ENCODE measurements at regions not wholly inside any gene's neighbourhood (a gene's known extent, or its start where the extent isn't known, plus 50 kb on each side); places are given as distances from the start of the nearest gene placed in this dataset.

DNA sequence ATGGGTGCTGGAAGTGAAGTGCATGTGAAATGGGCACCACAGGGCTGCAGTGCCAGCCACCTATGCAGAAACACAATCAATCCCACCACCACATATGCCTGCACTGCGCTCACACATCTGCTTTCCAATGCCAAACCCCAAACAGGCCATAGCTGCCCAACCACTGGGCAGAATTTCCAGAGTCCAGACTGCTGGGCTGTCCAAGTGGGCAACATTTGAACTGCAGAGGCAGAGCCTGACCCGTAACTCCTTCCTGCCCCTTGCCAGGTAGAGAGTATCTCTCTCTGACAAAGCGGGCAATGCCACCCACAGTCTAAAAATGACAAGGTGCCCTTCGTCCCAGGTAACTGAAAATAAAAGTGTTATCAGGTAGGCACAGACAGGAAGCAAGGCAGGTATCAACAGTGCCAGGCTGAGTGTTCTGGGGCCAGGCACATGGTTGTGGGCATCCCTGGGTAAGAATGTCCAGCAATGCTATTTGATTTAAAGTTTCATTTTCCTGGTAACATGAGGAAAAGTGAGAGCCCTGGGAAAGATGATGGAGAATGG lies 79.5 kb downstream of the FOXA2 start:
- DNase-seq (ENCODE audit: low spot score): no peak

DNA sequence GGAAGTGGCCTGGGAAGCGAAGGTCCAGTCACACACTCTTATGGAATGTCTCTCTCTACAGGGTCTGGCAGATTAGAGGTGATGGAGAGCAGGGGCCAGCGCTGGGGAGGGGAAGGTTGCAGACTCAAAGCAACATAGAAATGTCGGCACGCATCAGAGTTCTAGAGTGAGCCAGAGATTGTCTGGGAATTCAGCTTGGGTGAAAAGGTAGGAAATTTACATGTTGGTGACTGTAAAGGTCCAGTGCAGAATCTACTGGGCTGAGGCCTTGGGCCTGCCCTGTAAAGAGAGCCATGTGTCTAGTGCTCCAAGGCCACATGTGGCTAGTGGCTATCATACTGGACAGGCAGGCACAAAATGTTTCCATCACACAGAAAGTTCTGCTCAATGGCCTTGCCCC lies 80.8 kb downstream of the FOXA2 start:
- no peak for DNase-seq (ENCODE audit: low spot score)

DNA sequence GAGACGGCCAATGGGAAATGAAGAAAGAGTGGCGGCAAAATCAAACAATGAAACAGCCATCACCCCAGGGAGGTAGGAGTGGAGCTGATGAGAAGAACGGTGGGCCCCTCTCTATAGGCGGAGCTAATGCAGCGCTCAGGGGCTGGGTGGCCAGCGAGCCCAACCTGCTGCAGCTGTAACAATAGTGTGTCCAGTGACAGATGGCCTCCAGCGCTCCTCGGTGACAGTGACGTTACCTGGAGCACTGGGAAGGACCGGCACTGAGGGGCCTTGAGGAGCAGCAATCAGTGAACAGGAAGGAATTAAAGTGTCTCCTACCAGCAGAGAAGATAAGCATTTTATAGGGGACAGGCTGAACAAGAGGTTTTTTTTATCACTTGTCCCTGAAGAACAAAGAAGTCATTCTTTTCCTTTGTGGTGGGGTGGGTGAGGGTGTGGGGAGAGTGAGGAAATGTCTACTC lies 81.6 kb downstream of the FOXA2 start:
- no peak for DNase-seq (ENCODE audit: low spot score)

DNA sequence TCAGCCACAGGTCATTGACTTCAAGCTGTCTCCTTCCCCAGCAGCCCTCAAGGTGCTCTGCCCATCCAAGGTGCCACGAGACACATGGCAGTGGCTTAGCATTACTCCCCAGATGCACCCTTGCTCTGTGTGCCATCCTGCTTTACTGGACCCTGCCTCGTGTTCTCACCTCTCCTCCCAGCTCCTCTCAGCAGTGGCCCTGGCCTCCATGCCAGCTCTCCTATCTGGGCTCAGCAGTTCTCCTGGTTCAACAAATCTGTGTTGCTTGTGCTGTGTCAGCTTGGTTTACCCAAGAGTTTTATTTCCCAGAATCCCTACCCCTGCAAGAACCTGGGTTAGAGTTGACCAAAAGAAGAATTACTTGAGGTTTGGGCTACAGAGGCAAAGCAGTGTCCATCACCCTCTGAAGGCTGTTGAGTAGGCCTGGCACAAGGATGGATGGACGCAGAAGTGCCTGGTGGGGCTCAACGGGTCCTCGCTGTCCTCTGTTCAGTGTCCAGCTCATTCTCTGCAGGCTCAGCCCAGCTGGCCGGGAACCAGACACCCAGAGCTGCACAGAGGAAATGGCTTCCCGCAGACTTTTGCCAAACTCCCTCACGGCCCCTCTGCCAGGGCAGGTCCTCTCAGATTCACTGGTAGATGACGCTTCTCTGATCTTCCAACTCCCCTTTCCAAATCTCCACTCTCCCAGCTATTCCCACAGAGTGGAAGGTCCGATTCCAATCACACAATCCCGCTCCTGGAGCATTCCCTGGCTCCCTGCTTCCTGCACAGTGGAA lies 82.6 kb downstream of the FOXA2 start:
- no peak for DNase-seq (ENCODE audit: low spot score)

DNA sequence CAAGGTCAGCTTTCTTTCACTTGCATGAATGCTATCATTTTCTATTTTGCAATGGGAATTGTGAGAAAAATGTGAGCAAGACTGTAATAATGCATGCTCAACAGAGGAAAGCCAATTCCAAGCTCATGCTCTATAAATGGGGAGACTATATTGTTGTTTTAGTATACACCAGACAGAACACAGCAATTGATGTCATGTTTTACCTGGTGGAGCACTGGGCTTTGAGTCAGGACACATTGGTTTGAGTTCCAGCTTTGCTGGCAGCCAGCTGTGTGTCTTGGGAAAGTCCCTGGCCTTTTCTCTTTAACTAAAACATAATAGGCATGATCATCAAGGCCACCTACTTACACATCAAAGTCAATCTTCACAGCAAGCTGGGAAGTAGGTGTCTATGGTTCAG lies 83.3 kb downstream of the FOXA2 start:
- no peak for DNase-seq (ENCODE audit: low spot score)

DNA sequence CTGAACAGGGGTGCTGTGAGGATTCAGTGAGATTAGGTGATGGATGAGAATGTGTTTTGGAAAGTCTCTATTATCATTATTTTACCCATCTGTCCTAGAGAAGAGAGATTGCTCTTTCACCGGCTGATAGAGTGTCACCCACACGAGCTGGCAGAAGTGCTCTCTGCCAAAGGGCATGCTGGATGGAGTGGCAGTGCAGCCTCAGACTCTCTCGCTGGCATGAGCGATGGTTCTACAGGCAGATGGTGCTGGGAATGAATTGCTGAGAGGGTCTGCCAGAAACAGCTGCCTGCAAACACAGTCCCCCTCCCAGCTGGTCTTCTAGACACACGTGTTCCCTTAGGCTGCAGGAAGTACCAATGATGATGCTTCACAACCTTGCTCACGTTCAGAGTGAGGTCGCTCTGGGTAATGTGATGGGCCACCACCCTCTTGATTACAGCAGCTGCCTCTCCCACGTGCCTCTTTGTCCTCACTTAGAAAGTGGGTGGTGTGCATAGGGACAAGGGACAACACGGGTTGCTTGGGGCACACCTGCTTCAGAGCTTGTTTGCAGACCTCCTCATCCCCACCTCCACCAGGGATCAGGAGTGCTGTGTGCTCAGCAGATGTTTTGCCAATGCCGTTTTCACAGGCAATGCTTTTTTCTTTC lies 84.7 kb downstream of the FOXA2 start:
- DNase-seq (ENCODE audit: low spot score): no peak

DNA sequence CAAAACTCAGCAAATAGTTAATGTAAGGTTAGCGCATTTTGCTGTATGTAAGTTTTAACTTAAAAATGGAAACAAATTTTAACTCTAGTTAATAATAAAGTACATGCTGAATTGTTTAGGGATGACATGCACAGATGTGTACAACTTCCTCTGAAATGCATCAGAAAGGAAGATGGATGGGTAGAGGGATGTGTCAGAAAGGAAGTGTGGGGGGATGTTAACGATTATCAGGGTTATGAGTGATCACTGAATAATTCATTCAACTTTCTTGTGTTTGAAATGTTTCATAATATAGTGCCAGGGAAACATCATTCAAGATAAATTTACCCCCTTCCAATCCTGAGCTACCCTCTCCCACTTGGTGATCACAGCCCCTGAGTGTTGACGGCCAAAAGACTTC lies 87.6 kb downstream of the FOXA2 start:
- no peak for DNase-seq (ENCODE audit: low spot score)

DNA sequence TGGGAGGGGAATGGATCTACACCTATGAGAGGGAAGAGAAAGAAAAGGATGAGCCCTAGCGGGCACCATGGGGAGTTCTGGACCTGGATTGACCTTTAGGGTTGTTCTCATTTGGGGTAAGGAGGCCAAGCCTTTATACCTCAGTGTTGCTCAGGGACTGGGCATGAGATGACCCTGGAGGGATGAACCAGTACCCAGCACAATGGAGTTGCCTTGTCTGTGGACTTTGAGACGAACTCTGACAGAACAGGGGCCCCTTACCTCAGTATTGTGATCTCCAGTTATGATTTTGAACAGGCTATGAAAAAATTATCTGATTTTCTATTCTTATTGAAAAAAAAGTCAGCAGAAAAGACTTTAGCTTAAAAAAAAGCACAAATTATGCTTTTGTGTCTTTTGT lies 88.6 kb downstream of the FOXA2 start:
- no peak for DNase-seq (ENCODE audit: low spot score)

DNA sequence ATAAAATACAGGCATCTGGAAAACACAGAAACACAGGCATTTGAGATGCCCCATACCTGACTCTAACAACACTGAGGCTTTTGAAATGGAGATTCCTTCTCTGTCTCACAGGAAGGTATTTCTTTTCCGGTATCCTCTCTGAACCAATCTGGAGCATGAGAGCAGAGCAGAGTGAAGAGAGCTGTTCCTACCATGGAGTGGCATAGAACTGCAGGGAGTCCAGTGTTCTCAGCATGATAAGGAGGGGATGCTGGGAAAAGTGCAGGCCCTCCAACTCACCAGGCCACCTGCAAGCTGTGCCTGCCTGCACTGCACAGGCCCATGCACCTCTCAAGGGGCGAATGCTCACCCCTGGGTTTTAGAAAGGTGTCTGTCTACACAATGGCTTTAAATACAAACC lies 89.2 kb downstream of the FOXA2 start:
- DNase-seq (ENCODE audit: low spot score): no peak

DNA sequence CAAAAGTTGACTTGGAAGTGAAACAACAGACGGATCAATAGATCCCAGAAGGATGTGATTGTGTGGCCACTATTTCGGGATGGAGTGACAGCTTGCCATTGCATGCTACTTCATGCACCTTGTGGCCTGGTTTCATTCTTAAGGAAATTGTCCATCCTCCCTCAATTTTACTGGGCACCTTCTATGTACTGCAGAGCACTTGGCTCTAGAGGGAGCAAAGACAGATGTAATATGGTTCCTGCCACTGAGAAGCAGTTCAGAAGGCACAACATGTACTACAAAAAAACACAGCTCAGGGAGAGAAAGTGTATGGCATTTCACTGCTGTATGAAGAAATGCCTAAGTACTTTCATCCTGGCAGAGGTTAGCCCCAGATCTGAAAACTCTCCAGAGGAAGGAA lies 91.9 kb downstream of the FOXA2 start:
- no peak for DNase-seq (ENCODE audit: low spot score)

DNA sequence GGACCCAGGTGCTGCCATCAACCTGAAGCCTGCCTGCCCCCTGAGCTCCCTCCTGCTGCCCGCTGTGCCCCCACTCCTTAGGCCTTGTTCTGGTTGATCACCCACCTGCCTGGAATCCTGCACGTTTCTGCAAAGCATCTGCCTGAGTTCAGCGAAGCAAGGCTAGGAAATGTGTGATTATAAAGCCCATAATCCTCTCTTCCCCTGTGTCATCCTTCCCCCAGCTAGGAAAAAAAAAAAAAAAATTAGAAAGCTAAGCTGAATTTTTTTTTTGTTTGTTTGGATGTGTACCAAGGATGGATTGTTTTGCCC lies 93.2 kb downstream of the FOXA2 start:
- DNase-seq (ENCODE audit: low spot score): no peak

DNA sequence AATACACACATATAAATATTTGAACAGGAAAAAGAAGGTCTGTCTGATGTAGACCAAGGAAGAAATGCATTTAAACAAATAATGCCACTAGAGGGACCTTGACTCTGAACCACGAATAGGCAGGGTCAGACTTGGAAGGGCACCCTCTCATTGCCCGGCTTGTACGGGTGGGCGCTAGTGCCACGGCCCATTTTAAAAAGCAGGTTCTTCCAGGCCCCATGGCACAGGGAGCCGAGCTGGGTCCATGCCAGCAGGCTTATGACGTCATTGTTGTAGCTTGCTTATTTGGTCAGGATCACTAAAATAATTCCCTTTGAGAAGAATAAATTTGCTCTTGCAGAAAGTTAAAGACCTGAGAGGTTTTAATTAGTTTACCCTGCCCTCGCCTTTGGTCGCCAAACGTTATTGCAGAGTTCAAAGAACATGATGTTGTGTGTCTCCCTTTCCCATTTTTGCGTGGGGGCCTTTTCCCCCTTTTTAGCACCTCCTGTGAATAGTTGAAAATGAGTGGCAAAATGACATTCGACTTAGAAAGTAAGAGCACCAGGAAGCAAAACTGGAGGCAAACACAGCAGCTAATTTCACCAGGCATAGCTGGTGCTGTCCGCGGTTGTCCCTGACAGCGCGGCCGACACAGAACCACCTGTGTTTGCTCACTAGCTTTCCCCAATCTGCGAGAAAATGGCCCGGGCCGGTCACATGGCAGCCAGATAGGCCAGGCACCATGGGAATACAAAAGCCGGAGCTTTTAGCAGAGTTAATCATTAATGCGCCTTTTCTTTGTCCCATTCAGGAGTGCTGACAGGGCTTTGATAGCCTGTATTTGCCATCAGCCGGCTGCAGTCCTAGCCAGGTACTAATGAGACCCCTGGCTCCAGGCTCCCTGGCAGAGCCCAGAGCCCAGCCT lies 93.8 kb downstream of the FOXA2 start:
- peak; percentile 49 for DNase-seq (ENCODE audit: low spot score)

DNA sequence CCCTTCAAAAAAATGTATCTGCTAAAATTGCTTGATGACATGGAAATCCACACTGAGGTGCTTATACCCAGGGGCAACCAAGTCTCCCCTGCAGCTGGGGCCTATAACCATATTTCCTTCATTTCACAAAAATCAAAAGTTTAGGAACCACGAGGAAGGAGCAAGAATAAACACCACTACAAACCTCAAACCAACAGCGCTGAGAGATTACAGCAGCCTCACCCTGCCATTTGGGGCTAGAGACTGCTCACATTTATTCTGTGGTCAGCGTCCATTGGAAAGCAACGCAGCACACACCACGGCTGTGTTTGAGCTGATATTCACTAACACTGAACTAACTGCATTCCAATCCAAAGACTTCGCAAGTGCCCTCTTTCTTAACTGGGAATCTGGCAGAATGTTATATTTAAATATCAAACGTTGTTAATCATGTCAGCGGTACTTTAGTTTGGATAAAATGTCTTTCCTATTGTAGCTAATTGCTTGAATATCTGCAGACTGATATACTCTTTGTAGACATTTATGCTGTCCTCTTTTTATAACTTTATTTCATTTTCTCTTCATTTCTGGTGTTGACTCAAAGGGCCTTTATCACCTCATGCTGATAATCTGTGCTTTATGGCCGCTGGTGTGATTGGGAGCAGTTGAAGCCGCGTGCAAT lies 94.6 kb downstream of the FOXA2 start:
- DNase-seq (ENCODE audit: low spot score): no peak

DNA sequence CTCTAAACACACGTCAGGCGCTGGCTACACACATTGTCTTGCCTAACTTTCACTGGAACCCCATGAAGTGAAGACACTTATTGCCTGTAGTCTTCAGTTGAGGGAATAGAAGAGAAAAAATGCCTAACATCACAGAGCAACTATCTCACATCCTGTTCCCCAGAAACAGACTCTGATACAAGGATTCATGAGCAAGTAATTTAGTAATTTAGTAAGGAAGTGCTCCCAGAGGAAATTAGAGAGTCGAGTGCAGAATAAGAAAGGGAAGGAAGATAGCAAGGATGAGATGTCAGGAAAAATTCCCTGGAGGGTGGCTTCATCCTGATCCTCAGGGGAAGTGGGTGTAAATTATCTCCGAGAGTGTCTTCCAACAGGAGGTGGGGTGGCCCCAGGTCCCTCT lies 104.0 kb downstream of the FOXA2 start:
- DNase-seq (ENCODE audit: low spot score): no peak

DNA sequence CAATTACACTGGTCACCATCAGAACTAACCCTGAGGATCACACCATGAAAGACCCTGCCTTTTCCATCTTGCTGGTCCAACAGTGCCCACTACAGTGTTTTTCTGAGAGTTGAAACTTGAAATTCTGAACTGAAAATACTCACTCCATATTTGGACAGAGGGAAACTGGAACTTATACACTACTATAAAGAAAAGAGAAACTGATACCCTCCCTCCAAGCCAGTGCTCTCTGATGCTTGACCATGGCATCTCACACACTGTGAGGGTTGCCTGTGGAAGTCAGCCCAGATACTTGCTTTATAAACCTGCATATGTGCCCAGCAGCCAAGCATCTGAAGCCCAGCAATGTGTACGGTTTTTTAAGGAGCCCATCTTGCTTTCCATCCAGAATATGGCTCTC lies 108.7 kb downstream of the FOXA2 start:
- DNase-seq (ENCODE audit: low spot score): no peak

DNA sequence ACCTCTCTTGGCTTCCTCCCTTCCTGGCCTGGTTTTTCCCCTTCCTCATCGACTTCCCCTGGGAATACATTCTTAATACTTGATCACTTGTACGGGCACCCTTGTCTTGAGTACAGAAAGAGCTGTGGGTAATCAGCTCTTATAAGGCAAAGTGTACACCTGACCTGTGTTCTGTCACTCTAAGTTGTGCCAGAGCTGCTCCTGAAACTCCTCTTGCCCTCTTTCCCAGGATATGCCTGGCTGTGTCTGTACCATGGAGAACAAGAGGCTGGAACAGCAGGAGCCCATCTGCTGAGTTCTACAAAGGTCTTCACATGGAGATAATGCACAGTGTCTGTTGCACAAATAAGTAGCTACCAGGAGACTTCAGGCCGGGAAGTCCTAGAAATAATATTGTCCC lies 110.1 kb downstream of the FOXA2 start:
- DNase-seq (ENCODE audit: low spot score): no peak

DNA sequence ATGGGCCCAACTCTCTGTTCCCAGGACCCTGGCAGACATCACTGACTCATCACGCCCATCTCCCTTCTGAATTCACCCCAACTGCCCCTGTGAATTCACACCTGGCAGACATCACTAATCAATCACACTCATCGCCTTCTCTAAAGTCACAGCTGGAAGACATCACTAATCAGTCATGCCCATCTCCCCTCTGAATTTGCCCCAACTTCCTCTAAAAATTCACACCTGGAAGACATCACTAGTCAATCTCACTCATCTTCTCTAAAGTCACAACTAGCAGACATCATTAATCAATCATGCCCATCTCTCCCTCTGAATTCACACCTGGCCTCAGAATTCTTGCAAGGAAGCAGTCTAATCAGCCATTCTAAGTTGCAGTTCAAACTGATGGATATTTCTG lies 111.1 kb downstream of the FOXA2 start:
- no peak for DNase-seq (ENCODE audit: low spot score)

DNA sequence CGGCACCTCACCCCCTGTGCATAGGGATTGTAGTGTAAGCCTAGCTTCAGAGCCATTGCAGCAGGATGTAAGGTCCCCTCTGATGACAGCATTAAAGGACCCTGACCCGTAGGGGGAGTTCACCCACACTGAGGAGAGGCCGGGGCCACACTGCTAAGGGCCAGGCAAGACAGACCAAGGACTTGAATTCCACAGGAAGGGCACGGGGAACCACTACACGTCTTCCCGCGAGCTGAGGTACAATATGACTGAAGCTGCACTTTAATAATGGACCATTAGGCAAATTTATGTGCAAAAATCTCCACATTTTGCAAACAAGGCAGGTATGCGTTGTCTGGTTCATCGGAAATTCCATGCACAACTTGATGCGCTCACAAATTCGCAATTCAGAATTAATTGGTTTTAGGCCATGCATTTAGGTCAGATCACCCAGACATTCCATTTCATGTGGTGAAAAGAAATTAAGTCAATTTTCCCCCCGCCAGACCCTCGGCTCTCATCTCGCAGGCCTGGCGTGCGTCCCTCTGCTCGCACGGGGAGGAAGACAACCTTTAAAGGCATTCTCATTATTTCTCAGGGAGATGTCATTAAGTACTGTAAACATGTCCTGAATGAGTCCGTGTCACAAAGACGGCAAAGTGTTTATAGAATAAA lies 111.8 kb downstream of the FOXA2 start:
- DNase-seq (ENCODE audit: low spot score): no peak

DNA sequence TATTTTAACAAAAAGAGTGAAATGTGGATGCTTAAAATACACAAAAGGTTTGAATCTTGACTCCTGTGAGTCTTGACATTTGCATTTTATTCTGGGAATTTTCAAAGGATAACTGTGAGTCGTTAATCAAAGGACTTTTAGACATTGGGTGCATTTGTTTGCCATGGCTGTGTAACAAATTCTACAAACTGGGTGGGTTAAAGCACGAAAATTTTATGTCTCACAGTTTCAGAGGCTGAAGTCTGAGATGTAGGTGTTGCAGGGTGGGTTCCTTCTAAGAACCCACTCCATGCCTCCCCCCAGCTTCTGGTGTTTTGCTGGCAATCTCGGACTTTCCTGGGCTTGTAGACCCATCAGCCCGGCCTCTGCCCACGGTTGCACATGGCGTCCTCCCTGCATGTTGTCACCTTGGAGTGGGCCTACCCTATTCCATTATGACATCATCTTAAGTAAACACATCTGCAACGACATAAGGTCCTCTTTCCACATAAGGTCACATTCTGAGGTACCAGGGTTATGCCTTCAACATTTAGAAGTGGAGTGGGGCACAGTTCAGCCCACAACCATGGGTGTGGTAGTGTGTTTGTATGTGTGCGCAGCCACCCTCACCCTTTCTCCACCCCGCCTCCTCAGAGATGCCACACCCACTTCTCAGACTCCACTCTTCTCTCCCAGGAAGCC lies 113.1 kb downstream of the FOXA2 start:
- DNase-seq (ENCODE audit: low spot score): no peak

DNA sequence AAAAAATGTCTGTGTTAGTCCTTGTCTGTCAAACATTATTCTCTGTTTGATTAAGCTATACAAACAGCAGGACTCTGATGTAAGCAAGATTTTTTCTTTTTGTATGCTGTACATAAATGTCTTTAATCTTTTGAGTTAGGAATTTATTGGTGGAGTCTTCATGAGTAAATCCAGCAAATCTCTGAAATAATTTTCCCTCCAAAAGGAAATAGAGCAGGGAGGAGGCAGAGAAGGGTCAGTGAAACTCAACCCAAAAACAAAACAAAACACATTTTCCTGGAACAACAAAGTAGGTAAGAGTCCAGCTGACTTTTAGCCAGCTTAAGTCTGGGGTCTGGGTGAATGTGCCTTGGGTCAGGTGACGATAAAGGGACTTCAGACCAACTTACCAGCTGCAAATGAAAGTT lies 113.7 kb downstream of the FOXA2 start:
- DNase-seq (ENCODE audit: low spot score): no peak

Measured in ecto neural progenitor cell (in vitro differentiated cells).